CD8-positive, alpha-beta memory T cell (primary cell): ENCODE measurements at regions not wholly inside any gene's neighbourhood (a gene's known extent, or its start where the extent isn't known, plus 50 kb on each side); places are given as distances from the start of the nearest gene placed in this dataset.

Source experiments
- CTCF ChIA-PET: fragments of 350-600 bp; sonication (Branson Sonifier 250); formaldehyde crosslinking; loops from one replicate; lab custom pipeline; 2021; ENCODE audit warnings: antibody characterized with exemption; lab: Charles Lee
- POLR2A ChIA-PET: fragments of 350-600 bp; sonication (Branson Sonifier 250); formaldehyde crosslinking; loops from one replicate; lab custom pipeline; 2021; ENCODE audit warnings: antibody characterized with exemption; lab: Charles Lee
- DNase-seq, 5 donors: peaks; one replicate each; pipeline versions ENCODE4 v3.0.0 to v3.0.0-alpha.2; 2020 to 2022; ENCODE audit warnings: mixed read lengths in 1 of 5
- H3K27ac ChIP-seq: one replicate; pipeline ENCODE4 v1.7.0; 2013; ENCODE audit warnings: low read depth, mild to moderate bottlenecking, low read length, moderate library complexity
- H3K27me3 ChIP-seq: 2 replicates; pipeline ENCODE4 v1.7.0; 2013; ENCODE audit warnings: low read length, mild to moderate bottlenecking; ENCODE audit not compliant: insufficient read depth, poor library complexity, severe bottlenecking
- H3K36me3 ChIP-seq: 2 replicates; pipeline ENCODE4 v1.7.0; 2013; ENCODE audit warnings: mild to moderate bottlenecking, low read length, moderate library complexity; ENCODE audit not compliant: insufficient read depth
- H3K4me1 ChIP-seq: 2 replicates; pipeline ENCODE4 v1.7.0; 2013; ENCODE audit warnings: mild to moderate bottlenecking, low read length, moderate library complexity; ENCODE audit not compliant: insufficient read depth
- H3K4me3 ChIP-seq: 2 replicates; pipeline ENCODE4 v1.7.0; 2013; ENCODE audit warnings: mild to moderate bottlenecking, low read length
- H3K9me3 ChIP-seq: 2 replicates; pipeline ENCODE4 v1.7.0; 2013; ENCODE audit warnings: mild to moderate bottlenecking, low read length
- H3K27ac Mint-ChIP-seq, 8 donors: one replicate each; pipeline ENCODE4 v1.8.0; 2020 to 2021; ENCODE audit warnings: mixed read lengths in 8 of 8, mild to moderate bottlenecking in 6 of 8, inconsistent platforms in 3 of 8, moderate library complexity in 3 of 8
- H3K27me3 Mint-ChIP-seq, 2 donors: one replicate each; pipeline ENCODE4 v1.8.0; 2020 to 2021; ENCODE audit warnings: mixed read lengths in 2 of 2, mild to moderate bottlenecking in 1 of 2, moderate library complexity in 1 of 2
- H3K36me3 Mint-ChIP-seq, 3 donors: one replicate each; pipeline ENCODE4 v1.8.0; 2020 to 2021; ENCODE audit warnings: mixed read lengths in 3 of 3, inconsistent platforms in 1 of 3, mild to moderate bottlenecking in 1 of 3
- H3K4me1 Mint-ChIP-seq, 3 donors: one replicate each; pipeline ENCODE4 v1.8.0; 2020 to 2021; ENCODE audit warnings: mixed read lengths in 3 of 3, inconsistent platforms in 1 of 3, mild to moderate bottlenecking in 1 of 3
- H3K4me3 Mint-ChIP-seq, 7 donors: one replicate each; pipeline ENCODE4 v1.8.0; 2020 to 2021; ENCODE audit warnings: mixed read lengths in 7 of 7, mild to moderate bottlenecking in 6 of 7, moderate library complexity in 4 of 7, inconsistent platforms in 2 of 7
- H3K9me3 Mint-ChIP-seq, 5 donors: one replicate each; pipeline ENCODE4 v1.8.0; 2020 to 2022; ENCODE audit warnings: mixed read lengths in 5 of 5, mild to moderate bottlenecking in 3 of 5, moderate library complexity in 2 of 5, inconsistent platforms in 1 of 5

DNA sequence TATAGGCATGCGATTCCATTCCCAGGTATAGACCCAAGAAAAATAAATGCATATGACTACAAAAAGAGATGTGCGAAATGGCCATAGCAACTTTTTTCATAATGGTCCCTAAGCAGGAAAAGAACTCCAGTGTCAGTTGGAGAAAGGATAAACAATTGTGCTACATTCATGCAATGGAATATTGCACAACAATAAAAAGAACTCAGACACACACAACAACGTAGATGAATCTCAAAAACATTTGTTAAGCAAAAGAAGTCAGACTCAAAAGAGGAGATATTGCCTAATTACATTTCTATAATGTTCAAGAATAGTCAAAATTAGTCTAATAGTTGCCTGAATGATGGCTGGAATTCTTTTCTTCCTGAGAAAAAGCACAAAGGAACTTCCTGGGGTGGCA, 141.1 kb upstream of the GLI3 start:
- CTCF ChIA-PET, result no interaction called here

DNA sequence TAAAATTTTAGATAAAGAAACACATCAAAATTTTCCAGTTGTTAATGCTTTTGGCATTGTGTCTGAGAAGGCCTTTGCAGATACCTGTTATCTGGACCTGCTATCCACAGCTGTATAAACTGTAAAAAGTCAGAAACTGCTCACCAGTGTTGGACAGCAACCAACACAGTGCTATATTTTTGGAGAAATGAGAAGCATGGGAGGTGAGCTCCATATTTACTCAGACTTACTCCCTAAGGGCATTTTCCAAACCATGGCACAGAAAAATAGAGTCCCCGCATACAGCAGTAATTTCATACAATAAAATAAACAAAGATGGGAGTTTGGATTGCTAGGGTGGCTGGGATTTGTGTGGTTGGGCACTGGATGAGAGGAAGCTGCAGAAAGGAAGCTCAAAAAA, 136.3 kb upstream of the GLI3 start:
- no peak for DNase-seq
- no peaks in the 10 kb centered on the region for H3K4me1 Mint-ChIP-seq
- Histone ChIP-seq H3K36me3 (no peaks in the 10 kb centered on the region), H3K4me1 (no peaks in the 10 kb centered on the region), H3K4me3 (no peak overlapping the region), H3K27ac (no peak overlapping the region), H3K9me3 (no peaks in the 10 kb centered on the region), H3K27me3 (no peaks in the 10 kb centered on the region)
- H3K9me3 Mint-ChIP-seq, result peaks cover 2 to 11% (median 4%) of the 10 kb centered on the region in 5 donors
- no peak overlapping the region for H3K27ac Mint-ChIP-seq
- no peaks in the 10 kb centered on the region for H3K36me3 Mint-ChIP-seq
- no peaks in the 10 kb centered on the region for H3K27me3 Mint-ChIP-seq
- ChIA-PET POLR2A (no interaction called here), CTCF (no interaction called here)
- no peak overlapping the region for H3K4me3 Mint-ChIP-seq

More for the DNA sequence above, 141.1 kb upstream of the GLI3 start:
- peaks cover 2 to 8% (median 2%) of the 10 kb centered on the region in 5 donors for H3K9me3 Mint-ChIP-seq
- no peak overlapping the region for H3K4me3 Mint-ChIP-seq
- no peak for DNase-seq
- Histone ChIP-seq H3K36me3 (no peaks in the 10 kb centered on the region), H3K9me3 (no peaks in the 10 kb centered on the region), H3K4me3 (no peak overlapping the region), H3K27me3 (no peaks in the 10 kb centered on the region), H3K27ac (no peak overlapping the region), H3K4me1 (no peaks in the 10 kb centered on the region)
- no peaks in the 10 kb centered on the region for H3K4me1 Mint-ChIP-seq
- POLR2A ChIA-PET, result no interaction called here
- H3K27me3 Mint-ChIP-seq, result peaks cover 0 to 1% of the 10 kb centered on the region in 2 donors
- H3K27ac Mint-ChIP-seq, result no peak overlapping the region
- no peaks in the 10 kb centered on the region for H3K36me3 Mint-ChIP-seq

DNA sequence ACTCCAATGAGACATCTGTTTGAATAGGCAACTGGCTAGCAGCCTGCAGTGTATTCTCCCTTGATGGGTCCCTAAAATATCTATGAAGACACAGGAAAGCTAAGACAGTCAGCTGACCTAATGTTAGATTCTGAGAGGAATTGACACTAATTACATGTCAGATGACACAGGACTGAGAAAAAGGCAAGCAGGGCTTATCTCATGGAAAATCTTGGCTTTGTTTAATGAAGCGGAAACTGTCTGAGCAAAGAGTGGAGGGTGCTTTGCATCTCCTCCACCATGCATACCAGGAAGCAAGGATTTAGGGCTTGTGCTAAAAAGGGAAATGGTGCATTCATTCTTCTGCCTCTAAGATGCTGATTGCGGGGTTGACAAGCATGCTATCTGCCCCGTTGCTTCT, 135.5 kb upstream of the GLI3 start:
- H3K4me1 Mint-ChIP-seq, result no peaks in the 10 kb centered on the region
- H3K36me3 Mint-ChIP-seq, result no peaks in the 10 kb centered on the region
- peaks cover 2 to 17% (median 6%) of the 10 kb centered on the region in 5 donors for H3K9me3 Mint-ChIP-seq
- H3K4me1 ChIP-seq, result no peaks in the 10 kb centered on the region
- H3K9me3 ChIP-seq, result no peaks in the 10 kb centered on the region
- H3K27ac Mint-ChIP-seq, result no peak overlapping the region
- no peak for DNase-seq
- H3K4me3 ChIP-seq, result no peak overlapping the region
- H3K27me3 ChIP-seq, result no peaks in the 10 kb centered on the region
- POLR2A ChIA-PET, result no interaction called here
- H3K27me3 Mint-ChIP-seq, result no peaks in the 10 kb centered on the region
- no peak overlapping the region for H3K27ac ChIP-seq
- no peak overlapping the region for H3K4me3 Mint-ChIP-seq
- CTCF ChIA-PET, result no interaction called here
- H3K36me3 ChIP-seq, result no peaks in the 10 kb centered on the region

DNA sequence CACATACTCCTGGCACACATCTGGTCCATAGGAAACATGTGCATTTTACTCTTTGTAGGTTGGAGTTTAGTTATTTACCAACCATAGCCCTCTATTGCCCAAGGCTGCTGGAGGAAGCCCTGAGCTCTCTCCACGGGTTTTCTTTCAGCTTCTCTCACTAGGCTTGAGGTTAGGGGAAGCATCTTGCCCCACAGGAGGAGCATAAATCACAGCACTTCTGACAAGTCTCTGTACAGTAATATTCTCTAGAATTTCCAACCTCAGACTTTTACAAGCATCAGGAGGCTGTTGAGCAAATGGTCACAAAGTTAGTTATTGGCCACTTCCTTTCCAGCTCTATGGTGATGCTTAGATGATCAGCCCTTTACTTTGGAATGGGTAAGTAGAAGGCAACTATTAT, 122.9 kb upstream of the GLI3 start:
- Histone ChIP-seq H3K27me3 (no peaks in the 10 kb centered on the region), H3K27ac (no peak overlapping the region), H3K4me1 (no peaks in the 10 kb centered on the region), H3K9me3 (no peaks in the 10 kb centered on the region), H3K4me3 (no peak overlapping the region), H3K36me3 (no peaks in the 10 kb centered on the region)
- Mint-ChIP-seq H3K4me1 (no peaks in the 10 kb centered on the region), H3K27ac (no peak overlapping the region), H3K9me3 (peaks cover 4 to 23% (median 12%) of the 10 kb centered on the region in 5 donors), H3K4me3 (no peak overlapping the region), H3K27me3 (no peaks in the 10 kb centered on the region), H3K36me3 (no peaks in the 10 kb centered on the region)
- CTCF ChIA-PET, result no interaction called here
- DNase-seq, result no peak
- POLR2A ChIA-PET, result no interaction called here

DNA sequence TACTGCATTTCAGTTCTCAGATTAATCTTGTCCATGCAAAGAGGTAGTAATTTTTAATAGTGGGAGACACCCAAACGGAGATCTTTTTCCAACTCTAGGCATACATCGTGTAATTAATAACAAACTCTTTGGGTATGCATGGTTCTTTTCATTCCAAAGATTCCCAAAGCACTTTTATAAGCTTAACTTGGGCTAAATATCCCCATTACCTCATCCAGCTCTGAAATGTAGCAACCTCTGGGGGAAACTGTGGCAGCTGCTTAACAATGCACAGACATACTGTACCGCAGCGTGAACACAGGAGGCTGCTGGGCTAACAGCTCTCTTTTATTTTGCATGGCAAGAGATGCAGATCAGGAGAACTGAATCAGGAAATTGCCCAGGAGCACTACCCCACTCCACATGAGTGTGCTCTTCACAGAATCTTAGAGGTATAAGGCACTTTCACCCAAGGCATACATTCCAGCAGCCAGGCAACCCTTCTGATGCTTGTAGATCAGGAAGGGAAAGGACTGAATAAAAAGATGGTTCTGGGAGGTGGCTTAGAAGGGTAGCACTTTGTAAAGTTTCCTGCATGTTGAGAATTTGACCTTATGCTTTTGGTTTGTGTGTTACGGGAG, 114.4 kb upstream of the GLI3 start:
- Histone ChIP-seq H3K4me1 (no peaks in the 10 kb centered on the region), H3K4me3 (no peak overlapping the region), H3K36me3 (no peaks in the 10 kb centered on the region), H3K27ac (no peak overlapping the region), H3K27me3 (no peaks in the 10 kb centered on the region), H3K9me3 (no peaks in the 10 kb centered on the region)
- CTCF ChIA-PET, result no interaction called here
- H3K9me3 Mint-ChIP-seq, result peaks cover 0 to 6% (median 4%) of the 10 kb centered on the region in 5 donors
- no peak overlapping the region for H3K4me3 Mint-ChIP-seq
- DNase-seq, result no peak
- H3K27me3 Mint-ChIP-seq, result no peaks in the 10 kb centered on the region
- H3K27ac Mint-ChIP-seq, result no peak overlapping the region
- no peaks in the 10 kb centered on the region for H3K4me1 Mint-ChIP-seq
- H3K36me3 Mint-ChIP-seq, result no peaks in the 10 kb centered on the region
- POLR2A ChIA-PET, result no interaction called here

DNA sequence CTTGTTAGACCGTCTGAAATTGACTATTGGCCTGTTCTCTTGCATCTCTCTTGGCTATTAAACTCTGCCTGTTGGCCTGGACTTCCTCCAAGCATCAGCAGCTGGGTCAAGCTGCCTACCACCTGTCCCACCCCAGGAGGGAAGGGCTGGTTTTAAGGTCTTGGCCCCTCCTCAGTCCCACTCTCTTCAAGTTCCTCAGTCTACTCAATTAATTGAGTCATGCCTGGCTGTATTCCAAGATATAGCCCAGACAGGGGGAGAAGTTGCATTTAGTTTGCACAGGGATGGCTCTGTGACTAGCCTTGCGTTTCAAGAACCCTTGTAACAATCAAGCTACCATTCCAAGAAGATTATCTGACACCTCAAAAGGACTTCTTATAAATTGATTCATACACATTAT, 113.8 kb upstream of the GLI3 start:
- H3K4me1 Mint-ChIP-seq, result no peaks in the 10 kb centered on the region
- no peak for DNase-seq
- Histone ChIP-seq H3K27me3 (no peaks in the 10 kb centered on the region), H3K27ac (no peak overlapping the region), H3K36me3 (no peaks in the 10 kb centered on the region), H3K4me1 (no peaks in the 10 kb centered on the region), H3K4me3 (no peak overlapping the region), H3K9me3 (no peaks in the 10 kb centered on the region)
- ChIA-PET POLR2A (no interaction called here), CTCF (no interaction called here)
- H3K4me3 Mint-ChIP-seq, result no peak overlapping the region
- H3K27ac Mint-ChIP-seq, result no peak overlapping the region
- peaks cover 0 to 6% (median 2%) of the 10 kb centered on the region in 5 donors for H3K9me3 Mint-ChIP-seq
- no peaks in the 10 kb centered on the region for H3K36me3 Mint-ChIP-seq
- H3K27me3 Mint-ChIP-seq, result no peaks in the 10 kb centered on the region

DNA sequence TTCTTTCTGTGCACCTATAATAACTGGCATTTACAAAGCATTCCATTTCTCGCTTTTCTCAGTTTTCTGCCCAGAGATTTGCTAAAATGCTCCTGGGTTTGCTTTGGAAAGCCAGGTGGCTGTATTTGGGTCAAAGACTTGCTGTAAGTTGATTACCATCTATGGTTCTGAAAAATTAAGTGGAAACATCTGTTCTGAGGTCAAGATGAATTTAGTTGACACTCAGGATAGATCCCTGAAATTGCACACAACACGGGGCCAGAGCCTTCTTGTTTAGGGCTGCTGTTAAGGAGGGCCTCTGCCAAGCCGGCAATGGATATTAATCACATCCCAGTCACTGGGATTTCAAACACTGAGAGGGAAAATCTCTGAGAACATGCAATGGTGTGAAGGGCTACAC, 111.6 kb upstream of the GLI3 start:
- POLR2A ChIA-PET, result no interaction called here
- no peaks in the 10 kb centered on the region for H3K36me3 Mint-ChIP-seq
- H3K27me3 Mint-ChIP-seq, result no peaks in the 10 kb centered on the region
- H3K27ac Mint-ChIP-seq, result no peak overlapping the region
- no peaks in the 10 kb centered on the region for H3K36me3 ChIP-seq
- CTCF ChIA-PET, result no interaction called here
- H3K27ac ChIP-seq, result no peak overlapping the region
- no peak overlapping the region for H3K4me3 Mint-ChIP-seq
- no peaks in the 10 kb centered on the region for H3K4me1 Mint-ChIP-seq
- DNase-seq, result no peak
- H3K9me3 Mint-ChIP-seq, result peaks cover 0 to 6% (median 0%) of the 10 kb centered on the region in 5 donors
- H3K27me3 ChIP-seq, result no peaks in the 10 kb centered on the region
- H3K4me3 ChIP-seq, result no peak overlapping the region
- H3K4me1 ChIP-seq, result no peaks in the 10 kb centered on the region
- no peaks in the 10 kb centered on the region for H3K9me3 ChIP-seq

DNA sequence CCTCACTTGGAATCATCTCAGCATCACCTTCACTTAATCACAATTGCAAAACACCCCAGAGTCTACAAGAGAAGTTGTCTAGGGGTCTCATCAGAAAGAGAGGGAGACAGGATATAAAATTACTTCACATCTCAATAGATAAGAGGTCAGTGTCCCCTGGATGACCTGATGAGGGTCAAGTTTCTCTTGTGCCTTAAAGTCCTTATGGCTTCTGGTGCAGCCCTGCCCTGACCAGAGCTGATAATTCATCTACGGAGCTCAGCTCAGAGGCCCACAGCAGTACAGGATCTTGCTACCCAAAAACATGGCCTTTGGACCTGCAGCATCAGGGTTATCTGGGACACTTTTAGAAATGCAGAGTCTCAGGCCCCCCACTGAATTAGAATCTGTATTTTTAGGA, 111.1 kb upstream of the GLI3 start:
- Mint-ChIP-seq H3K4me3 (no peak overlapping the region), H3K27me3 (no peaks in the 10 kb centered on the region), H3K4me1 (no peaks in the 10 kb centered on the region), H3K9me3 (peaks cover 0 to 6% (median 0%) of the 10 kb centered on the region in 5 donors), H3K27ac (no peak overlapping the region), H3K36me3 (no peaks in the 10 kb centered on the region)
- Histone ChIP-seq H3K9me3 (no peaks in the 10 kb centered on the region), H3K4me1 (no peaks in the 10 kb centered on the region), H3K4me3 (no peak overlapping the region), H3K27ac (no peak overlapping the region), H3K27me3 (no peaks in the 10 kb centered on the region), H3K36me3 (no peaks in the 10 kb centered on the region)
- CTCF ChIA-PET, result no interaction called here
- DNase-seq, result no peak
- POLR2A ChIA-PET, result no interaction called here
